ENCODE measurements at regions not wholly inside any gene's neighbourhood (a gene's known extent, or its start where the extent isn't known, plus 50 kb on each side); places are given as distances from the start of the nearest gene placed in this dataset.
"Not testable (repeated sequence)": the region's sequence is repeated elsewhere in the genome, so short reads cannot be mapped to it uniquely, and the experiment has no call there.

GRCh38 chr1:79302380-79302930 is 295.9 kb upstream of the ADGRL4 start:
- no peak for DNase-seq

GRCh38 chr1:79295967-79296366 is 289.4 kb upstream of the ADGRL4 start:
- DNase-seq: no peak

DNA sequence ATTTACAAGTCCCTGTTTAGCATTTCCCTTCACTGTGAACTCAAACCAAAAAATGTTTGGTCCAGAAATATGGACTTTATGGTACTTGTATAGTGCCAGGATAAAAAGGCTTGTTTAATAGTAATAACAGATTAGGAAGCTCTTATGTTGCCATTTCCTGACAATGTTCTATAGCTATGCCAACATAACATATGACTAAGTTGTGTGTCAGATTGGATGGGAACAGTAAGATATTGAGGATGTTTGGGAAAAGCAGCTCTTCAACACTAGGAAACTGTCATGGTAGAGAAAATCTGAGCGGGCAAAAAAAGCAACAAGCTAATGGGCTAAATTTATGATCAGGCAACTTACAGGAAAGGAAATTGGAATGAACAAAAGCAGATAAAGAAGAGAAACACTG is 287.1 kb upstream of the ADGRL4 start:
- no peak for DNase-seq

DNA sequence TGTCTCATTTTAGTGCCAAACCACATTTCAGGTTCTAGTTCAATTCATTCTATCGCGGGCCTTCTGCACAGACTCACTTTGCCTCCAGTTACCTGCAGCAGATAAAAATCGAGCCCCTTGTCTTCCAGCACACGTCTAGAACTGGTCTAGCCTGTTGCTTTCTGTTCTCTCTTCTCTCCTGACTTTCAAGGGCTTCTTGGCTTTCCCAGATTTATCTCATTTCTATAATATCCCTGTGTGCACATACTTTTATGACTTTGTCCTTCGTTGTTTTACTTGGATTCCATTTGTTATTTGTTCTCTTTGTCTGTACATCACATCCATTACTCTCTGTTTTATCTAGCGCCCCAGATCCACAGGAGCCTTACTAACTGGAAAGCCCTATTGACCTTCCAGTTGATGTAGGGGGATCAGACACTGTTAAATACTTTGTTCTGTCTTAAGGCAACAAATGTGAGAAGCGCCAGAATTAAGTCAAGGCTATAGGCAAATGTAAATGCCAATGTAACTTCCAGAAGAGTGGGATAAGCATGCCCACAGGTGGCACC is 284.5 kb upstream of the ADGRL4 start:
- no peak for DNase-seq

GRCh38 chr1:79287982-79288381 is 281.5 kb upstream of the ADGRL4 start:
- no peak for DNase-seq

- DNase-seq: no peak
Measured at GRCh38 chr1:79285667-79286066, 279.1 kb upstream of the ADGRL4 start.

- DNase-seq: no peak
Measured at GRCh38 chr1:79283451-79283850, 276.9 kb upstream of the ADGRL4 start.

DNA sequence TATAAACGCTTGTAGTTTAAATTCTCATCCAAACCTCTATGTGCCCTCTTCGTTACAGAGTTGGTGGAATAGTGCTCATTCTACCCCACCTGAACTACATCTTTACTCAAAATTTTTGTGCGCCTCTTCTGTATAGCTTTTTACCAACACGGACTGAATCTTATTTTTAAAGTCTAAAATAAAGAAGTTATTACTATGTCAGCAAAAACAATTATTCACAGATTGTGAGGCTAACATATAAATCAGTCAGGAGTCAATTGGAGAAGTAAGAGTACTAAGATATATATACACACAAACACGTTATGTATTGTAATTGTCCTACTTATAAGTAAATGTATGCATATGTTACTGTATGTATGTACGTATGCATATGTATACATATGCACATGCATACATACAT is 274.9 kb upstream of the ADGRL4 start:
- no peak for DNase-seq

- DNase-seq: no peak
Measured at GRCh38 chr1:79271759-79272158, 265.2 kb upstream of the ADGRL4 start.

GRCh38 chr1:79264975-79265818 is 258.7 kb upstream of the ADGRL4 start:
- no peak for DNase-seq

GRCh38 chr1:79264285-79264684 is 257.8 kb upstream of the ADGRL4 start:
- no peak for DNase-seq

DNA sequence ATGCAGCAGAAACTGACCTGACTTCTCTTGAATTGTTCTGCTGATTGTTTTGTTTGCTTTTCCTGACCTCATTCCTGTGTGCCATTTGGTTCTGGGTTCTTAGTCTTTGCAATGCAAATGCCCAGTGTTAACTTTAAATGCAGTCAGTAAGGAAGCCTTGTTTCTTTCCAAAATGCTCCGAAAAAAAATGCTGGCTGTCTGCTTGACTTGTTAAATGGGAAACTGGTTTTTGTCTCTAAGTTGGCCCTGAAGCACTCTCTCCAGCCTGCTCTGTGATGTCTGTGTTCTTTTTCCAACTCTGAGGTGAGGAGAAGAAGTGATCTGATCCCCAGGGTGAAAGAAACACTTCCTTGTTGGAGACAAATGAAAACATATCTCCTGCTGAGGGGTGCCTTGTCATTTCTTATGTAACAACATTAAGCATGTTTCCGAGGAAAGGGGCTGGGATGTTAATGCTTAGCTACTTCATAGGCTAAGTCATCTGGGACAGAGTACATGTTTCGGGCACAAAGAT is 256.3 kb upstream of the ADGRL4 start:
- no peak for DNase-seq

GRCh38 chr1:79259390-79260336 is 253.1 kb upstream of the ADGRL4 start:
- peak; percentile 10 for DNase-seq

- no peak for DNase-seq
Measured at GRCh38 chr1:79255421-79255820, 248.9 kb upstream of the ADGRL4 start.

DNA sequence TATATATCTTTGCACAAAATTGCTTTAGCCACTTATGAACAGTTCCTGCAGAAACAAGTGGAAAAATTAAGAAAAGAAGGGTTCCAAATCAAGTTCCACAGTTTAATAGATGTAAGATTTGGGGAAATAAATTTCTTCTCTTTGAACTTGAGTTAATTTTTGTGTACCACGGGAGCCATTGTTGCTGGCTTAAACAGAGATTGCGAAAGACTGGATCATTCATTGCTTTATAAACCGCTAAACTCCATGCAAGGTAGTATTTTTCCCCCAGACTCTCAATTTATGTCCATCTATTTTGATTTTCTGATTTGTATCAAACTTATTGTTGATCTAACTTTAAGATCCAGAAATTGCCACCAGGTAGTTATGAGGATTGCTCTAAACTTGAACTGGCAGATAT is 246.1 kb upstream of the ADGRL4 start:
- DNase-seq: no peak

- no peak for DNase-seq
Measured at GRCh38 chr1:79239840-79240239, 233.3 kb upstream of the ADGRL4 start.

DNA sequence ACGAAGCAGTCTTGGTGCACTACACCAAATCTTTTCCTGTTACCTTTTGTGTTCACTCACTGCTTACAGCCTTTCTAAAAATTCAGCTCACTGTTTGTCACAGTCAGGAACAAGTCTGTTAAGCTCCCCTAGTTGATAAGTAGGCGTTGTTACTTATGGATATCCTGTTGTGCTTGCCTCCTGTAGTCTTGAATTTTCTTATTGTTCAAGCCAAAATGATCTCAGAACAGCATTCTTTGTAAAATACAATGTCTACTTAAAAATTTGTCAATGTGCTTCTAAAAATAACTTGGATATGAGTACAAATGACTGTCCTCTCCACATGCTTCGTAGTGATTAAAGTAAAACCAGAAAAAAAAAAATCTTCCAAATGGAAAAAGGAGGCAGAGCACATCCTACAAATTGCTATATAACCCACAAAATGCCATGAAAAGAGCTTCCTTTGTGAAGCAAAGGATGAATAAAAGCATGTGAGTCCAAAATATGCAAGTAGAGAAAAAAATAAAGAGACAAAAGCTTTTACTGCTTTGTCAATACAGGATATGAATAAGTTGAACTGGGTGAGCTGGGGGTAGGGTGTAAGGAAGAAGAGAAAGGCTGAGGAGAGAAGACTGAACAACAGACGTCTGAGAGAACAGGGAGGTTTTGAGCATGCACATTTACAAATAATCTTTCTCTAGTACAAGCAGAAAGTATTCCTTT is 228.9 kb upstream of the ADGRL4 start:
- no peak for DNase-seq

DNA sequence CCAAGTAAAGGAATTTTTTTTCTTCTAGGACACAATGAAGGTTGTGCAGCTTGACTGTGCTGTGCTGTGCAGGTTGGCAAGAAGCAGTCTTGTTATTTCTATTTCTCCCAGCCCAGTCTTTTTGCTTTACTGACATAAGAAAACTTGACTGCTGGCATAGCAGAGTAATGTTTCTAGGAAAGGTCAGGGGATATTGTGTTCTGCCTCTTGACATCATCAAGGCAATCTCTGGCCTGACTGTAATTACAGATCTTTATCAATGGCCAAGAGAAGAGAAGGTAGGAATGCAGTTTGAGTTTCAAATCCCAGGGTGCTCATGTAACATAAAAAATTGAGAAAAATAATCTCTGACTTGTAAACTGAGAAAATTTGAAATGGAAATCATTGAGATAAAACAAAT is 226.3 kb upstream of the ADGRL4 start:
- no peak for DNase-seq

DNA sequence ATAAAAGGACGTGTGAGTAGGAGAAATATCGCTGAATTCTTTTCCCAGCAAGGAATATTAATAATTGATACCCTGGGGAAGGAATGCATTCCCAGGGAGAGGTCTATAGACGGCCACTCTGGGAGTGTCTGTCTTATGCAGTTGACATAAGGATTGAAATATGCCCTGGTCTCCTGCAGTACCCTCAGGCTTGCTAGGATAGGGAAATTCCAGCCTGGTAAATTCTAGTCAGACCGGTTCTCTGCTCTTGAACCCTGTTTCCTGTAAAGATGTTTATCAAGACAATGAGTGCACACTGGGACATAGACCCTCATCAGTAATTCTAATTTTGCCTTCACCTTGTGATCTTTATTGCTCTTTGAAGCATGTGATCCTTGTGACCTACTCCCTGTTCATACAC is 224.2 kb upstream of the ADGRL4 start:
- not testable (repeated sequence) for DNase-seq

- DNase-seq: no peak
Measured at GRCh38 chr1:79226963-79227362, 220.4 kb upstream of the ADGRL4 start.

DNA sequence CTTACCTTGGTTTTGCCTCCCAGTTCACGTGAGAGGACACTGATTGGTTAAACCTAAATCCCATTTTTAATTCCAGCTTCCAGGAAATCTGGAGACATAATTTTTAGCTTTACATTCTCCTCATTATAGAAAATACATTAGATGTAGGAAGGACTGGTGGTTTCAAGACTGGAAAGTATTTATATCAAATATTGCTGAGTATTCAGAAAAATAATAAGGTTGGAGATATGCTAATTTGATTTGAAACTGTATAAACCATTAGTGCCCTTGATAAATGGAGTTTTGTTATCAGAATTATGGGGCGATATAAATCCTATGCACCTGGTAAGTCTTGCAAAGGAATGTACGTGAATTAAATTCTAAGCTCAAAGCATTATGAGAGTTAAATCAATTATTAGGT is 218.0 kb upstream of the ADGRL4 start:
- DNase-seq: no peak

GRCh38 chr1:79220509-79220908 is 214.0 kb upstream of the ADGRL4 start:
- no peak for DNase-seq

All from hematopoietic multipotent progenitor cell treated with erythropoietin and hydrocortisone succinate and interleukin-3 and kit ligand, for 6 days (in vitro differentiated cells).